Neural progenitor cell (in vitro differentiated cells): ENCODE measurements at regions not wholly inside any gene's neighbourhood (a gene's known extent, or its start where the extent isn't known, plus 50 kb on each side); places are given as distances from the start of the nearest gene placed in this dataset.

Experiments used
- DNase-seq: peaks from one replicate; pipeline ENCODE4 v3.0.0-alpha.2; 2016; ENCODE audit warnings: low spot score
- H2AFZ ChIP-seq: fragments of 200-600 bp; sonication (generic); replicated peaks from 2 replicates; pipeline ENCODE4 v1.6.1; 2016; ENCODE audit warnings: antibody characterized with exemption
- H3F3A ChIP-seq: fragments of 200-600 bp; sonication (generic); 2 replicates; pipeline ENCODE4 v1.6.1; 2016; ENCODE audit warnings: antibody characterized with exemption, low read depth
- H3K27ac ChIP-seq: fragments of 200-600 bp; sonication (generic); 2 replicates; pipeline ENCODE4 v1.5.1; 2016; ENCODE audit warnings: mild to moderate bottlenecking
- H3K27me3 ChIP-seq: fragments of 200-600 bp; sonication (generic); 2 replicates; pipeline ENCODE4 v1.6.1; 2016; ENCODE audit warnings: mild to moderate bottlenecking, moderate library complexity
- H3K36me3 ChIP-seq: fragments of 200-600 bp; sonication (generic); 2 replicates; pipeline ENCODE4 v1.5.1; 2016
- H3K4me1 ChIP-seq: fragments of 200-600 bp; sonication (generic); 2 replicates; pipeline ENCODE4 v1.6.1; 2016; ENCODE audit warnings: mixed run types
- H3K4me2 ChIP-seq: fragments of 200-600 bp; sonication (generic); 2 replicates; pipeline ENCODE4 v1.6.1; 2016
- H3K4me3 ChIP-seq: fragments of 200-600 bp; sonication (generic); 2 replicates; pipeline ENCODE4 v1.5.1; 2016
- H3K79me2 ChIP-seq: fragments of 200-600 bp; sonication (generic); 2 replicates; pipeline ENCODE4 v1.6.1; 2016; ENCODE audit warnings: low read depth
- H3K9ac ChIP-seq: fragments of 200-600 bp; sonication (generic); 2 replicates; pipeline ENCODE4 v1.6.1; 2016
- H3K9me3 ChIP-seq: fragments of 200-600 bp; sonication (generic); 2 replicates; pipeline ENCODE4 v1.5.1; 2016; ENCODE audit warnings: low read depth
- H4K20me1 ChIP-seq: fragments of 200-600 bp; sonication (generic); 2 replicates; pipeline ENCODE4 v1.6.1; 2016; ENCODE audit warnings: low read depth
- H3K27ac Mint-ChIP-seq: 3 replicates; pipeline ENCODE4 v1.8.0; 2021; ENCODE audit warnings: mixed read lengths
- H3K27me3 Mint-ChIP-seq: 2 replicates; pipeline ENCODE4 v1.8.0; 2022; ENCODE audit warnings: low read depth, mild to moderate bottlenecking, inconsistent platforms, moderate library complexity, mixed read lengths; ENCODE audit not compliant: insufficient read depth
- H3K36me3 Mint-ChIP-seq: 3 replicates; pipeline ENCODE4 v1.8.0; 2021; ENCODE audit warnings: mixed read lengths
- H3K4me1 Mint-ChIP-seq: 3 replicates; pipeline ENCODE4 v1.8.0; 2021; ENCODE audit warnings: mixed read lengths
- H3K4me3 Mint-ChIP-seq: 3 replicates; pipeline ENCODE4 v1.8.0; 2021; ENCODE audit warnings: mild to moderate bottlenecking, moderate library complexity, mixed read lengths
- H3K9me3 Mint-ChIP-seq: 3 replicates; pipeline ENCODE4 v1.8.0; 2020; ENCODE audit warnings: mixed read lengths
- EZH2 ChIP-seq: fragments of 200-600 bp; sonication (generic); IDR thresholded peaks from 2 replicates; pipeline ENCODE4 v1.6.1; 2017; ENCODE audit warnings: antibody characterized with exemption, mild to moderate bottlenecking, moderate library complexity
- EZH2phosphoT487 ChIP-seq: fragments of 200-600 bp; sonication (generic); IDR thresholded peaks from 2 replicates; pipeline ENCODE4 v1.6.1; 2017; ENCODE audit warnings: antibody characterized with exemption
- TF ChIP-seq, protein P1 (sequence below): fragments of 200-600 bp; sonication (generic); IDR thresholded peaks from 2 replicates; pipeline ENCODE4 v1.5.1; 2017; ENCODE audit warnings: antibody characterized with exemption, mild to moderate bottlenecking

DNA sequence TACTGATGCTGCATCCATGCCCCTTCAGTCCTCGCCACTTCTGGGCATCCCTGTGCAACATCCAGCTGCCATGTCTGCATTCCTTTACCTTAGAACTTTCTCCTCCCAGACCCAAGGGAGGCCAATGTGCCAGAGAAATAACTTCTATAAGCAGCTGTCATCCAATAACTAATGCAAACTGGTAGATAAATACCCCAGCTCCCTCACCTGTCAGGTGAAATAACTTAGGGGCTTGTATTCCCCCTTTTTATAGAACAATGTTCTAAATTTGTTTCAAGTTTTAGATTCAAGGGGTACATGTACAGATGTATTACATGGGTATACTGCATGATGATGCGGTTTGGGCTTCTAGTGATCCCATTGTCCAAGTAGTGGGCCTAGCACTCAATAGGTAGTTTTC is 880.1 kb downstream of the UQCRFS1 start:
- Histone ChIP-seq H4K20me1 (no peaks in the 10 kb centered on the region), H3K4me2 (no peak overlapping the region), H3K4me3 (no peak overlapping the region), H3K9me3 (no peaks in the 10 kb centered on the region), H3K27ac (no peak overlapping the region), H3K4me1 (no peaks in the 10 kb centered on the region), H3F3A (no peaks in the 10 kb centered on the region), H3K27me3 (no peaks in the 10 kb centered on the region), H3K36me3 (no peaks in the 10 kb centered on the region), H3K9ac (no peak overlapping the region), H2AFZ (no peak overlapping the region), H3K79me2 (no peaks in the 10 kb centered on the region)
- DNase-seq, result no peak
- Mint-ChIP-seq H3K27me3 (peaks cover 8% of the 10 kb centered on the region), H3K4me3 (no peak overlapping the region), H3K36me3 (no peaks in the 10 kb centered on the region), H3K9me3 (peaks cover 4% of the 10 kb centered on the region), H3K27ac (no peak overlapping the region), H3K4me1 (no peaks in the 10 kb centered on the region)
- TF ChIP-seq EZH2phosphoT487 (no peak), EZH2 (no peak)
- TF ChIP-seq, protein P1, sequence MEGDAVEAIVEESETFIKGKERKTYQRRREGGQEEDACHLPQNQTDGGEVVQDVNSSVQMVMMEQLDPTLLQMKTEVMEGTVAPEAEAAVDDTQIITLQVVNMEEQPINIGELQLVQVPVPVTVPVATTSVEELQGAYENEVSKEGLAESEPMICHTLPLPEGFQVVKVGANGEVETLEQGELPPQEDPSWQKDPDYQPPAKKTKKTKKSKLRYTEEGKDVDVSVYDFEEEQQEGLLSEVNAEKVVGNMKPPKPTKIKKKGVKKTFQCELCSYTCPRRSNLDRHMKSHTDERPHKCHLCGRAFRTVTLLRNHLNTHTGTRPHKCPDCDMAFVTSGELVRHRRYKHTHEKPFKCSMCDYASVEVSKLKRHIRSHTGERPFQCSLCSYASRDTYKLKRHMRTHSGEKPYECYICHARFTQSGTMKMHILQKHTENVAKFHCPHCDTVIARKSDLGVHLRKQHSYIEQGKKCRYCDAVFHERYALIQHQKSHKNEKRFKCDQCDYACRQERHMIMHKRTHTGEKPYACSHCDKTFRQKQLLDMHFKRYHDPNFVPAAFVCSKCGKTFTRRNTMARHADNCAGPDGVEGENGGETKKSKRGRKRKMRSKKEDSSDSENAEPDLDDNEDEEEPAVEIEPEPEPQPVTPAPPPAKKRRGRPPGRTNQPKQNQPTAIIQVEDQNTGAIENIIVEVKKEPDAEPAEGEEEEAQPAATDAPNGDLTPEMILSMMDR, result no peak

DNA sequence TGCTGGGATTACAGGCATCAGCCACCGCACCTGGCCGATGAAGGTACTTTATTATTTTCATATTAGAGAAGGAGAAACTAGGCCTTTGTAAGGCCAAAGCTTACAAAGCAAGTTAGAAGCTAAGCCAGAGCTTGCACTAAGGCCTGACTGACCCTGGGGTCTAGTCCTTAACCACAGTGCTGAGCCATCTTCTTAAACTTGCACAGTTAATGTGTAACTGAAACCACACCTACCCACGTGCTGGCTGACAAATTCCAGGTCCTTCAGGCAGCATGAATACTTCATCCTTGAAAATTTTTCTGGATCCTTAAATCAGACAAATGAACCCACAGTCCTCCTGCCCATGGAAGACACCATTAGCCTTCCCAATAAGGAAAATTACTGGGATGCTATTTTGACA is 880.6 kb downstream of the UQCRFS1 start:
- Mint-ChIP-seq H3K36me3 (no peaks in the 10 kb centered on the region), H3K27me3 (peaks cover 7% of the 10 kb centered on the region), H3K4me1 (no peaks in the 10 kb centered on the region), H3K27ac (no peak overlapping the region), H3K9me3 (peaks cover 4% of the 10 kb centered on the region), H3K4me3 (no peak overlapping the region)
- no peaks in the 10 kb centered on the region for H3K79me2 ChIP-seq
- no peak overlapping the region for H3K27ac ChIP-seq
- H3K4me3 ChIP-seq, result no peak overlapping the region
- H2AFZ ChIP-seq, result no peak overlapping the region
- TF ChIP-seq EZH2 (no peak), EZH2phosphoT487 (no peak)
- TF ChIP-seq, protein P1, result no peak
- no peaks in the 10 kb centered on the region for H3K9me3 ChIP-seq
- no peak for DNase-seq
- H3K4me1 ChIP-seq, result no peaks in the 10 kb centered on the region
- H3K27me3 ChIP-seq, result no peaks in the 10 kb centered on the region
- H4K20me1 ChIP-seq, result no peaks in the 10 kb centered on the region
- H3K9ac ChIP-seq, result no peak overlapping the region
- H3K4me2 ChIP-seq, result no peak overlapping the region
- H3K36me3 ChIP-seq, result no peaks in the 10 kb centered on the region
- no peaks in the 10 kb centered on the region for H3F3A ChIP-seq

DNA sequence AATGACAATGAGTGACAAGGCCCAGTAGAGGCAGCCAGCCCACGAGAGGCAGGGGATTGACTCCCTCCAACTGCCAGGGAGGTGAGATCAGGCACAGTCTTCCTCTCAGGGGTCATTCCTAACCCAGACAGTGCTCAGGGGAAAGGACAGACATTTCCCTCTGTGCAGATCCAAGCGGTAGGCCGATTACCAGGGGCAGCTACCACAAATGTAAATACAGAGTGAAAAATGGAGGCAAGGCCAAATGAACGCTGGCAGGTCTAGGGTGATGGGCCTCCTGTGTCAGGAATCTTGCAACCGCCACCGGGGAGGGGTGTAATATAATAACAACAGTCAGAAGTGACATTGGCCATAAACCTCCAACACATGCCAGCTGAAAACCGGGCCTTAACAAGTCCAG is 881.4 kb downstream of the UQCRFS1 start:
- TF ChIP-seq, protein P1, result no peak
- TF ChIP-seq EZH2, result no peak
- no peak for TF ChIP-seq EZH2phosphoT487
- Mint-ChIP-seq H3K4me3 (no peak overlapping the region), H3K36me3 (no peaks in the 10 kb centered on the region), H3K27me3 (peaks cover 9% of the 10 kb centered on the region), H3K9me3 (peaks cover 4% of the 10 kb centered on the region), H3K4me1 (peaks cover 4% of the 10 kb centered on the region), H3K27ac (no peak overlapping the region)
- H3K79me2 ChIP-seq, result no peaks in the 10 kb centered on the region
- no peaks in the 10 kb centered on the region for H3K4me1 ChIP-seq
- no peak overlapping the region for H2AFZ ChIP-seq
- no peak overlapping the region for H3K27ac ChIP-seq
- no peaks in the 10 kb centered on the region for H4K20me1 ChIP-seq
- no peaks in the 10 kb centered on the region for H3K9me3 ChIP-seq
- no peaks in the 10 kb centered on the region for H3K36me3 ChIP-seq
- no peak overlapping the region for H3K4me3 ChIP-seq
- H3K4me2 ChIP-seq, result no peak overlapping the region
- no peaks in the 10 kb centered on the region for H3K27me3 ChIP-seq
- H3K9ac ChIP-seq, result no peak overlapping the region
- DNase-seq, result no peak
- no peaks in the 10 kb centered on the region for H3F3A ChIP-seq

DNA sequence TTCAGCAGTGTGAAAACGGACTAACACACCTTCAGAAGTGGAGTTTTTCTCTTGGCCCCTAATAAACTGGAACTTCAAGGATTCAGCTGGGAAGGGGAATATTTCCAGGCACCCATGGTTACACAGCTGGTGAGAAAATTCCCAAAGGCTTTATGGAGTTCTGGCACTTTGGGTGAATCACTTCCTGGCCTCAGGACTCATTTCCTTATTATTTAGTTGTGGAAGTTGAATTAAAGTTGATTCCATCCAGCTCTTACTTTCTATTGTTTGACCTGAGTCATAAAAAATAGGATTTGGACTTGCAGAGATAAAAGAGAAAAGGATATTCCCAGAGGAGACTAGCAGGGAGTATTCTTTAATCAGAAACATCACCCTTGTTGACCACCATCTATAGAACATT is 882.1 kb downstream of the UQCRFS1 start:
- H3K9me3 ChIP-seq, result no peaks in the 10 kb centered on the region
- H3K9me3 Mint-ChIP-seq, result peaks cover 4% of the 10 kb centered on the region
- H2AFZ ChIP-seq, result no peak overlapping the region
- H3K4me3 ChIP-seq, result no peak overlapping the region
- H3K4me2 ChIP-seq, result no peak overlapping the region
- no peaks in the 10 kb centered on the region for H3K27me3 ChIP-seq
- no peak overlapping the region for H3K4me3 Mint-ChIP-seq
- H3K4me1 Mint-ChIP-seq, result peaks cover 4% of the 10 kb centered on the region
- H3K27me3 Mint-ChIP-seq, result peaks cover 7% of the 10 kb centered on the region
- H3K4me1 ChIP-seq, result no peaks in the 10 kb centered on the region
- no peak overlapping the region for H3K27ac Mint-ChIP-seq
- no peaks in the 10 kb centered on the region for H4K20me1 ChIP-seq
- H3K36me3 Mint-ChIP-seq, result no peaks in the 10 kb centered on the region
- H3K27ac ChIP-seq, result no peak overlapping the region
- TF ChIP-seq, protein P1, result no peak
- no peak for TF ChIP-seq EZH2
- no peak for TF ChIP-seq EZH2phosphoT487
- H3K36me3 ChIP-seq, result no peaks in the 10 kb centered on the region
- no peaks in the 10 kb centered on the region for H3F3A ChIP-seq
- no peak overlapping the region for H3K9ac ChIP-seq
- H3K79me2 ChIP-seq, result no peaks in the 10 kb centered on the region
- DNase-seq, result no peak
